Panc1 (cell line): ENCODE measurements at regions not wholly inside any gene's neighbourhood (a gene's known extent, or its start where the extent isn't known, plus 50 kb on each side); places are given as distances from the start of the nearest gene placed in this dataset.

Experiments used
- ATAC-seq: fragments of 200-7000 bp; cut with Tn5 transposase; 2 replicates; pipeline ENCODE4 v1.9.1; 2020; ENCODE audit warnings: mild to moderate bottlenecking, moderate library complexity
- BruUV-seq: library from RNA; stranded (reverse); fragments of 400-500 nt; replicated peaks from 2 replicates; lab custom pipeline; 2021; lab: Mats Ljungman, UMichigan
- CTCF ChIA-PET: fragments of 300-600 bp; sonication (Branson Sonifier 250); formaldehyde crosslinking; loops from one replicate; lab custom pipeline; 2022; ENCODE audit warnings: antibody characterized with exemption; lab: Charles Lee
- POLR2A ChIA-PET: fragments of 300-600 bp; sonication (Branson Sonifier 250); formaldehyde crosslinking; loops from one replicate; lab custom pipeline; 2022; ENCODE audit warnings: antibody characterized with exemption; lab: Charles Lee
- DNase-seq: peaks from one replicate; pipeline ENCODE4 v3.0.0-alpha.2; 2010; ENCODE audit warnings: low read depth, low spot score
- H3K27ac ChIP-seq: 2 replicates; pipeline ENCODE4 v1.5.1; 2011; ENCODE audit warnings: mild to moderate bottlenecking, low read length, inconsistent platforms
- H3K27me3 ChIP-seq: fragments of 200-500 bp; sonication (Bioruptor generic); 2 replicates; pipeline ENCODE4 v1.6.0; 2014; ENCODE audit warnings: low read length, inconsistent platforms; ENCODE audit not compliant: control insufficient read depth, insufficient read depth
- H3K36me3 ChIP-seq: fragments of 200-500 bp; sonication (Bioruptor generic); 2 replicates; pipeline ENCODE4 v1.5.1; 2014; ENCODE audit warnings: inconsistent platforms, mild to moderate bottlenecking, low read length, moderate library complexity; ENCODE audit not compliant: control insufficient read depth, insufficient read depth
- H3K4me1 ChIP-seq: 2 replicates; pipeline ENCODE4 v1.5.1; 2011; ENCODE audit warnings: inconsistent platforms, mild to moderate bottlenecking, low read length, moderate library complexity; ENCODE audit not compliant: control insufficient read depth, insufficient read depth
- H3K4me3 ChIP-seq, 2 experiments: 2 replicates each; pipeline ENCODE4 v1.5.1; 2011 to 2012; ENCODE audit warnings: low read depth in 2 of 2, low read length in 2 of 2, mild to moderate bottlenecking in 2 of 2, inconsistent platforms in 1 of 2, moderate library complexity in 1 of 2
- H3K9me3 ChIP-seq: fragments of 200-500 bp; sonication (Bioruptor generic); 2 replicates; pipeline ENCODE4 v1.5.1; 2014; ENCODE audit warnings: low read depth, mild to moderate bottlenecking, inconsistent platforms, low read length, moderate library complexity; ENCODE audit not compliant: control insufficient read depth, insufficient read depth
- POLR2AphosphoS5 ChIP-seq: IDR thresholded peaks from 2 replicates; pipeline ENCODE4 v1.6.1; 2012; ENCODE audit warnings: mild to moderate bottlenecking, low read depth, low read length, moderate library complexity
- SIN3A ChIP-seq: IDR thresholded peaks from 2 replicates; pipeline ENCODE4 v1.6.1; 2012; ENCODE audit warnings: low read depth, mild to moderate bottlenecking, low read length, moderate library complexity, borderline replicate concordance; ENCODE audit not compliant: insufficient read depth
- TCF7L2 ChIP-seq: IDR thresholded peaks from 2 replicates; pipeline ENCODE4 v1.6.1; 2011; ENCODE audit warnings: mild to moderate bottlenecking, low read depth, low read length, inconsistent platforms
- in situ Hi-C: cut with HindIII; loops from 2 replicates; pipeline ENCODE4 v1.10.0; 2016; ENCODE audit warnings: low sequenced_read_pairs, low pct_unique_long_range_greater_than_20kb
- intact Hi-C: fragments of 100-400 bp; cut with micrococcal nuclease; formaldehyde crosslinking; loops from one replicate; pipeline ENCODE4 v1.10.0; 2022; ENCODE audit not compliant: unreplicated experiment
- TF ChIP-seq, protein P1 (sequence below): fragments of 450-650 bp; IDR thresholded peaks from 2 replicates; pipeline ENCODE4 v1.5.1; 2017; ENCODE audit warnings: mild to moderate bottlenecking
- TF ChIP-seq, protein P2 (sequence below), 2 experiments: IDR thresholded peaks; 2 replicates each; pipeline ENCODE4 v1.6.1; 2011 to 2012; ENCODE audit warnings: low read depth in 2 of 2, control low read depth in 1 of 2, low read length in 1 of 2, mild to moderate bottlenecking in 1 of 2, moderate library complexity in 1 of 2; ENCODE audit not compliant: insufficient read depth in 1 of 2

DNA sequence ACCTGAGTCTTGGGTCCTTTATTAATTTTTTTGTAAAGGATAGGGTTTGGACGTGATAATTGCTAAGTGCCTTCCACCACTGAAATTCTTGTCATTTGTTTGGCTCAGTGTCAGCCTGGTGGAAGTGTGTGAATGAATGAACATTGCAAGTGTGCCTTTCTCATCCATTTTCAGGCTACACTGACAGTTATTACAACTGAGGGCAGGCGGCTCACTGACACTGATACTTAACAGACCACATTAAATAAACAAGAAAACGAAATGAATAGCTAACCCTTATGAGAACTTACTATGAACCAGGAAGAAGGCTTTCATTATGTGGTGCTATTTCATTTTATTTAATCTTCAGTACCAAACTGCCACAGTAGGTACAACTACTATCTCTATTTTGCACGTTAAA lies 188.8 kb upstream of the CRBN start:
- no TSS peak for BruUV-seq
- Histone ChIP-seq H3K36me3 (no peaks in the 10 kb centered on the region), H3K4me3 (no peak overlapping the region), H3K27me3 (no peaks in the 10 kb centered on the region), H3K4me1 (no peaks in the 10 kb centered on the region), H3K9me3 (no peaks in the 10 kb centered on the region), H3K27ac (no peak overlapping the region)
- DNase-seq (no peak), ATAC-seq (no peak)
- in situ Hi-C loops (no loop called here), intact Hi-C loops (no loop called here)
- ChIA-PET CTCF (no interaction called here), POLR2A (no interaction called here)
- TF ChIP-seq, protein P1, sequence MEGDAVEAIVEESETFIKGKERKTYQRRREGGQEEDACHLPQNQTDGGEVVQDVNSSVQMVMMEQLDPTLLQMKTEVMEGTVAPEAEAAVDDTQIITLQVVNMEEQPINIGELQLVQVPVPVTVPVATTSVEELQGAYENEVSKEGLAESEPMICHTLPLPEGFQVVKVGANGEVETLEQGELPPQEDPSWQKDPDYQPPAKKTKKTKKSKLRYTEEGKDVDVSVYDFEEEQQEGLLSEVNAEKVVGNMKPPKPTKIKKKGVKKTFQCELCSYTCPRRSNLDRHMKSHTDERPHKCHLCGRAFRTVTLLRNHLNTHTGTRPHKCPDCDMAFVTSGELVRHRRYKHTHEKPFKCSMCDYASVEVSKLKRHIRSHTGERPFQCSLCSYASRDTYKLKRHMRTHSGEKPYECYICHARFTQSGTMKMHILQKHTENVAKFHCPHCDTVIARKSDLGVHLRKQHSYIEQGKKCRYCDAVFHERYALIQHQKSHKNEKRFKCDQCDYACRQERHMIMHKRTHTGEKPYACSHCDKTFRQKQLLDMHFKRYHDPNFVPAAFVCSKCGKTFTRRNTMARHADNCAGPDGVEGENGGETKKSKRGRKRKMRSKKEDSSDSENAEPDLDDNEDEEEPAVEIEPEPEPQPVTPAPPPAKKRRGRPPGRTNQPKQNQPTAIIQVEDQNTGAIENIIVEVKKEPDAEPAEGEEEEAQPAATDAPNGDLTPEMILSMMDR, result no peak
- TF ChIP-seq, protein P2, sequence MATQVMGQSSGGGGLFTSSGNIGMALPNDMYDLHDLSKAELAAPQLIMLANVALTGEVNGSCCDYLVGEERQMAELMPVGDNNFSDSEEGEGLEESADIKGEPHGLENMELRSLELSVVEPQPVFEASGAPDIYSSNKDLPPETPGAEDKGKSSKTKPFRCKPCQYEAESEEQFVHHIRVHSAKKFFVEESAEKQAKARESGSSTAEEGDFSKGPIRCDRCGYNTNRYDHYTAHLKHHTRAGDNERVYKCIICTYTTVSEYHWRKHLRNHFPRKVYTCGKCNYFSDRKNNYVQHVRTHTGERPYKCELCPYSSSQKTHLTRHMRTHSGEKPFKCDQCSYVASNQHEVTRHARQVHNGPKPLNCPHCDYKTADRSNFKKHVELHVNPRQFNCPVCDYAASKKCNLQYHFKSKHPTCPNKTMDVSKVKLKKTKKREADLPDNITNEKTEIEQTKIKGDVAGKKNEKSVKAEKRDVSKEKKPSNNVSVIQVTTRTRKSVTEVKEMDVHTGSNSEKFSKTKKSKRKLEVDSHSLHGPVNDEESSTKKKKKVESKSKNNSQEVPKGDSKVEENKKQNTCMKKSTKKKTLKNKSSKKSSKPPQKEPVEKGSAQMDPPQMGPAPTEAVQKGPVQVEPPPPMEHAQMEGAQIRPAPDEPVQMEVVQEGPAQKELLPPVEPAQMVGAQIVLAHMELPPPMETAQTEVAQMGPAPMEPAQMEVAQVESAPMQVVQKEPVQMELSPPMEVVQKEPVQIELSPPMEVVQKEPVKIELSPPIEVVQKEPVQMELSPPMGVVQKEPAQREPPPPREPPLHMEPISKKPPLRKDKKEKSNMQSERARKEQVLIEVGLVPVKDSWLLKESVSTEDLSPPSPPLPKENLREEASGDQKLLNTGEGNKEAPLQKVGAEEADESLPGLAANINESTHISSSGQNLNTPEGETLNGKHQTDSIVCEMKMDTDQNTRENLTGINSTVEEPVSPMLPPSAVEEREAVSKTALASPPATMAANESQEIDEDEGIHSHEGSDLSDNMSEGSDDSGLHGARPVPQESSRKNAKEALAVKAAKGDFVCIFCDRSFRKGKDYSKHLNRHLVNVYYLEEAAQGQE (IDR thresholded peaks at IDR 0.05; ENCODE audit: insufficient read depth in 1 of 2, low read depth in 2 of 2, low read length in 1 of 2), result no peak
- TF ChIP-seq TCF7L2 (no peak), POLR2AphosphoS5 (no peak), SIN3A (no peak)

DNA sequence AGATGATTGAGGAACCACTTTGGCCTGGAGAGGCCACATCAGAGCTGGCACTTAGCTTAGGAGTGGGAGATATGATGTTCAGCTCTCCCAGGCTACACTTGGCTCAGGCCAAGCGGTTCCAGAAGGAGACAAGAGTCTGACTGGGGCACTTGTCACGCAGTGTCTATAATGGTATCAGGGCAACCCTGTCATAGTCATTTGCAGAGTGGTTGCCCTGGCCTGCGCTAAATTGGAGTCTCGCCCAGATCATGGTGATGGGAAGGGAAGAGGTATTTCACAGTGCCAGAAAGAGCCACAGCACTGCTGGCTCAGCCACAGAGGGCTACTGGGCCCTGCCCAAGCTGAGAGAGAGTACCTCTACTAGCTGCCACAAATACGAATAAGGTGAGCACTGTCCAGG lies 186.9 kb upstream of the CRBN start:
- intact Hi-C loops (no loop called here), in situ Hi-C loops (no loop called here)
- ChIA-PET CTCF (no interaction called here), POLR2A (no interaction called here)
- DNase-seq (no peak), ATAC-seq (no peak)
- H3K27ac ChIP-seq, result no peak overlapping the region
- no peak overlapping the region for H3K4me3 ChIP-seq
- no peaks in the 10 kb centered on the region for H3K9me3 ChIP-seq
- H3K4me1 ChIP-seq, result no peaks in the 10 kb centered on the region
- BruUV-seq, result no TSS peak
- no peaks in the 10 kb centered on the region for H3K27me3 ChIP-seq
- TF ChIP-seq TCF7L2, result no peak
- TF ChIP-seq, protein P2 (IDR thresholded peaks at IDR 0.05; ENCODE audit: insufficient read depth in 1 of 2, low read depth in 2 of 2, low read length in 1 of 2), result no peak
- TF ChIP-seq POLR2AphosphoS5, result no peak
- TF ChIP-seq, protein P1, result no peak
- TF ChIP-seq SIN3A, result no peak
- no peaks in the 10 kb centered on the region for H3K36me3 ChIP-seq
